ENCODE measurements at regions not wholly inside any gene's neighbourhood (a gene's known extent, or its start where the extent isn't known, plus 50 kb on each side); places are given as distances from the start of the nearest gene placed in this dataset.

- TF ChIP-seq EP300 (IDR thresholded peaks at IDR 0.05; ENCODE audit: low read depth) = no peak
- no peak for TF ChIP-seq CTCF (IDR thresholded peaks at IDR 0.05)
- no peak for TF ChIP-seq POLR2AphosphoS5 (IDR thresholded peaks at IDR 0.05)
These were observed 355.8 kb upstream of the IL12A start for GRCh38 chr3:159632851-159633250.
